Liver (tissue), 8 donors: ENCODE measurements at regions not wholly inside any gene's neighbourhood (a gene's known extent, or its start where the extent isn't known, plus 50 kb on each side); places are given as distances from the start of the nearest gene placed in this dataset.

Experiments used
- DNase-seq: peaks from one replicate; pipeline ENCODE4 v3.0.0-alpha.2; 2017; ENCODE audit warnings: low spot score
- H3K27ac ChIP-seq, 2 donors: one replicate each; pipeline ENCODE4 v1.7.0; 2013; ENCODE audit warnings: inconsistent platforms in 2 of 2, low read length in 2 of 2, control low read depth in 1 of 2, low read depth in 1 of 2, mild to moderate bottlenecking in 1 of 2
- H3K27me3 ChIP-seq, 4 donors: one replicate each; pipeline versions ENCODE4 v1.6.1 to v1.7.0; 2013; ENCODE audit warnings: low read length in 3 of 4, inconsistent platforms in 1 of 4, mild to moderate bottlenecking in 1 of 4, moderate library complexity in 1 of 4; ENCODE audit not compliant: control insufficient read depth in 4 of 4, insufficient read depth in 4 of 4
- H3K36me3 ChIP-seq, 4 donors: one replicate each; pipeline versions ENCODE4 v1.6.1 to v1.7.0; 2013; ENCODE audit warnings: low read length in 3 of 4, mild to moderate bottlenecking in 3 of 4, low read depth in 1 of 4, moderate library complexity in 1 of 4; ENCODE audit not compliant: control insufficient read depth in 4 of 4, insufficient read depth in 3 of 4
- H3K4me1 ChIP-seq, 4 donors: one replicate each; pipeline versions ENCODE4 v1.6.1 to v1.7.0; 2013; ENCODE audit warnings: low read length in 3 of 4, mild to moderate bottlenecking in 3 of 4, moderate library complexity in 1 of 4; ENCODE audit not compliant: control insufficient read depth in 4 of 4, insufficient read depth in 4 of 4
- H3K4me3 ChIP-seq, 3 donors: one replicate each; pipeline versions ENCODE4 v1.6.1 to v1.7.0; 2013; ENCODE audit warnings: low read length in 3 of 3, control low read depth in 1 of 3, low read depth in 1 of 3, mild to moderate bottlenecking in 1 of 3
- H3K9ac ChIP-seq, 2 donors: one replicate each; pipeline ENCODE4 v1.7.0; 2013; ENCODE audit warnings: low read length in 2 of 2, mild to moderate bottlenecking in 2 of 2, moderate library complexity in 2 of 2, control low read depth in 1 of 2, low read depth in 1 of 2
- H3K9me3 ChIP-seq, 4 donors: one replicate each; pipeline versions ENCODE4 v1.6.1 to v1.7.0; 2013; ENCODE audit warnings: low read length in 3 of 4; ENCODE audit not compliant: control insufficient read depth in 4 of 4
- EGR1 ChIP-seq, 2 donors: IDR thresholded peaks; 2 replicates each; pipeline ENCODE4 v1.6.1; 2016 to 2018; ENCODE audit warnings: antibody characterized with exemption in 2 of 2, low read depth in 2 of 2
- GABPA ChIP-seq, 2 donors: IDR thresholded peaks in 1 of 2; conservative IDR thresholded peaks in 1 of 2; 2 replicates each; pipeline ENCODE4 v1.6.1; 2016; ENCODE audit warnings: antibody characterized with exemption in 2 of 2, mild to moderate bottlenecking in 1 of 2, moderate library complexity in 1 of 2
- HNF4A ChIP-seq, 2 donors: conservative IDR thresholded peaks; 2 replicates each; pipeline ENCODE4 v1.6.1; 2016; ENCODE audit warnings: antibody characterized with exemption in 2 of 2, mild to moderate bottlenecking in 2 of 2
- HNF4G ChIP-seq: IDR thresholded peaks from 2 replicates; pipeline ENCODE4 v1.6.1; 2016; ENCODE audit warnings: antibody characterized with exemption
- JUND ChIP-seq, 2 donors: IDR thresholded peaks; 2 replicates each; pipeline ENCODE4 v1.6.1; 2016; ENCODE audit warnings: antibody characterized with exemption in 2 of 2
- NR2F2 ChIP-seq: IDR thresholded peaks from 2 replicates; pipeline ENCODE4 v1.6.1; 2016; ENCODE audit warnings: antibody characterized with exemption
- RAD21 ChIP-seq, 2 donors: IDR thresholded peaks; 2 replicates each; pipeline ENCODE4 v1.6.1; 2016; ENCODE audit warnings: antibody characterized with exemption in 2 of 2, mild to moderate bottlenecking in 2 of 2
- RXRA ChIP-seq, 2 donors: IDR thresholded peaks; 2 replicates each; pipeline ENCODE4 v1.6.1; 2017 to 2018; ENCODE audit warnings: antibody characterized with exemption in 2 of 2, mild to moderate bottlenecking in 1 of 2
- SP1 ChIP-seq: IDR thresholded peaks from 2 replicates; pipeline ENCODE4 v1.6.1; 2018; ENCODE audit warnings: antibody characterized with exemption, mild to moderate bottlenecking
- TAF1 ChIP-seq: conservative IDR thresholded peaks from 2 replicates; pipeline ENCODE4 v1.6.1; 2016; ENCODE audit warnings: antibody characterized with exemption, mild to moderate bottlenecking
- YY1 ChIP-seq: IDR thresholded peaks from 2 replicates; pipeline ENCODE4 v1.6.1; 2016; ENCODE audit warnings: antibody characterized with exemption, mild to moderate bottlenecking
- WGBS: extraction: QIAGEN DNeasy Blood & Tissue Kit; methylation state at CpG from one replicate; pipeline ENCODE4 v1.1.7; 2013; 5-methylcytosine and 5-hydroxymethylcytosine counted together
- TF ChIP-seq, protein P1 (sequence below): IDR thresholded peaks from 2 replicates; pipeline ENCODE4 v1.6.1; 2016; ENCODE audit warnings: antibody characterized with exemption
- TF ChIP-seq, protein P2 (sequence below): IDR thresholded peaks from 2 replicates; pipeline ENCODE4 v1.6.1; 2016; ENCODE audit warnings: antibody characterized with exemption
- TF ChIP-seq, protein P3 (sequence below): fragments of 150-350 bp; IDR thresholded peaks from 2 replicates; pipeline ENCODE4 v1.5.1; 2017; ENCODE audit warnings: improper control_type of control experiment, low read depth, low read length; ENCODE audit not compliant: missing input control
- TF ChIP-seq, protein P4 (sequence below): IDR thresholded peaks from 2 replicates; pipeline ENCODE4 v1.6.1; 2016; ENCODE audit warnings: antibody characterized with exemption, mild to moderate bottlenecking
- TF ChIP-seq, protein P5 (sequence below): IDR thresholded peaks from 2 replicates; pipeline ENCODE4 v1.6.1; 2016; ENCODE audit warnings: antibody characterized with exemption
- donor health status: healthy.
- donor health status: healthy.
- donor health status: healthy.
- donor health status: healthy.
- donor health status: healthy.

DNA sequence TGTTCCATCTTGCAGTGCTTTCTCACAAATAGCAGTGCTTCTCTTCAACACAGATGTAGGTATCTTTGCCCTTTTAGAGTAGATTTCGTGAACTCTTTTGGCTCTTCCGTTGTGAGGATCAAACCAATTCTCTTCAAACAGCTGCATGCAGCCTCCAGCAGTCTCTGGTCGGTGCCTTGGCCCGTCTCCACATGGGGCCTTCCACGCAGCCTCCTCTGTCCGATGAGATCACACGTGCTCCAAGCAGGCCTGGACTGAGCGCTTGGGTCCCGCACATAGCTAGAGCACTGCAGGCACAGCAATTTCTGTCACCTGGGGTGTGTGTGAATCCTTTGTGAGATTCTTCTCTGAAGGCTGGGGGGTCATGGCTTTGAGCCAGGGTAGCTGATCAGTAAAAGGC lies 82.8 kb upstream of the KCNE2 start:
- Histone ChIP-seq H3K9me3 (no peaks in the 10 kb centered on the region), H3K27ac (no peak overlapping the region), H3K36me3 (no peaks in the 10 kb centered on the region), H3K4me3 (no peak overlapping the region), H3K27me3 (no peaks in the 10 kb centered on the region), H3K9ac (no peak overlapping the region), H3K4me1 (peaks cover 8 to 33% (median 26%) of the 10 kb centered on the region in 4 donors)
- no peak for DNase-seq
- WGBS: 84% methylated on average over 9 of the region's 9 CpGs
- TF ChIP-seq, protein P1, sequence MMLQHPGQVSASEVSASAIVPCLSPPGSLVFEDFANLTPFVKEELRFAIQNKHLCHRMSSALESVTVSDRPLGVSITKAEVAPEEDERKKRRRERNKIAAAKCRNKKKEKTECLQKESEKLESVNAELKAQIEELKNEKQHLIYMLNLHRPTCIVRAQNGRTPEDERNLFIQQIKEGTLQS: no peak
- TF ChIP-seq RAD21 (IDR thresholded peaks at IDR 0.05) (no peak), SP1 (no peak), TAF1 (no peak), HNF4A (conservative IDR thresholded peaks at IDR 0.05) (no peak), JUND (IDR thresholded peaks at IDR 0.05) (no peak), NR2F2 (no peak), HNF4G (no peak), YY1 (no peak)
- TF ChIP-seq, protein P2, sequence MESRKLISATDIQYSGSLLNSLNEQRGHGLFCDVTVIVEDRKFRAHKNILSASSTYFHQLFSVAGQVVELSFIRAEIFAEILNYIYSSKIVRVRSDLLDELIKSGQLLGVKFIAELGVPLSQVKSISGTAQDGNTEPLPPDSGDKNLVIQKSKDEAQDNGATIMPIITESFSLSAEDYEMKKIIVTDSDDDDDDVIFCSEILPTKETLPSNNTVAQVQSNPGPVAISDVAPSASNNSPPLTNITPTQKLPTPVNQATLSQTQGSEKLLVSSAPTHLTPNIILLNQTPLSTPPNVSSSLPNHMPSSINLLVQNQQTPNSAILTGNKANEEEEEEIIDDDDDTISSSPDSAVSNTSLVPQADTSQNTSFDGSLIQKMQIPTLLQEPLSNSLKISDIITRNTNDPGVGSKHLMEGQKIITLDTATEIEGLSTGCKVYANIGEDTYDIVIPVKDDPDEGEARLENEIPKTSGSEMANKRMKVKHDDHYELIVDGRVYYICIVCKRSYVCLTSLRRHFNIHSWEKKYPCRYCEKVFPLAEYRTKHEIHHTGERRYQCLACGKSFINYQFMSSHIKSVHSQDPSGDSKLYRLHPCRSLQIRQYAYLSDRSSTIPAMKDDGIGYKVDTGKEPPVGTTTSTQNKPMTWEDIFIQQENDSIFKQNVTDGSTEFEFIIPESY: no peak
- TF ChIP-seq, protein P3, sequence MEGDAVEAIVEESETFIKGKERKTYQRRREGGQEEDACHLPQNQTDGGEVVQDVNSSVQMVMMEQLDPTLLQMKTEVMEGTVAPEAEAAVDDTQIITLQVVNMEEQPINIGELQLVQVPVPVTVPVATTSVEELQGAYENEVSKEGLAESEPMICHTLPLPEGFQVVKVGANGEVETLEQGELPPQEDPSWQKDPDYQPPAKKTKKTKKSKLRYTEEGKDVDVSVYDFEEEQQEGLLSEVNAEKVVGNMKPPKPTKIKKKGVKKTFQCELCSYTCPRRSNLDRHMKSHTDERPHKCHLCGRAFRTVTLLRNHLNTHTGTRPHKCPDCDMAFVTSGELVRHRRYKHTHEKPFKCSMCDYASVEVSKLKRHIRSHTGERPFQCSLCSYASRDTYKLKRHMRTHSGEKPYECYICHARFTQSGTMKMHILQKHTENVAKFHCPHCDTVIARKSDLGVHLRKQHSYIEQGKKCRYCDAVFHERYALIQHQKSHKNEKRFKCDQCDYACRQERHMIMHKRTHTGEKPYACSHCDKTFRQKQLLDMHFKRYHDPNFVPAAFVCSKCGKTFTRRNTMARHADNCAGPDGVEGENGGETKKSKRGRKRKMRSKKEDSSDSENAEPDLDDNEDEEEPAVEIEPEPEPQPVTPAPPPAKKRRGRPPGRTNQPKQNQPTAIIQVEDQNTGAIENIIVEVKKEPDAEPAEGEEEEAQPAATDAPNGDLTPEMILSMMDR: no peak
- TF ChIP-seq, protein P4, sequence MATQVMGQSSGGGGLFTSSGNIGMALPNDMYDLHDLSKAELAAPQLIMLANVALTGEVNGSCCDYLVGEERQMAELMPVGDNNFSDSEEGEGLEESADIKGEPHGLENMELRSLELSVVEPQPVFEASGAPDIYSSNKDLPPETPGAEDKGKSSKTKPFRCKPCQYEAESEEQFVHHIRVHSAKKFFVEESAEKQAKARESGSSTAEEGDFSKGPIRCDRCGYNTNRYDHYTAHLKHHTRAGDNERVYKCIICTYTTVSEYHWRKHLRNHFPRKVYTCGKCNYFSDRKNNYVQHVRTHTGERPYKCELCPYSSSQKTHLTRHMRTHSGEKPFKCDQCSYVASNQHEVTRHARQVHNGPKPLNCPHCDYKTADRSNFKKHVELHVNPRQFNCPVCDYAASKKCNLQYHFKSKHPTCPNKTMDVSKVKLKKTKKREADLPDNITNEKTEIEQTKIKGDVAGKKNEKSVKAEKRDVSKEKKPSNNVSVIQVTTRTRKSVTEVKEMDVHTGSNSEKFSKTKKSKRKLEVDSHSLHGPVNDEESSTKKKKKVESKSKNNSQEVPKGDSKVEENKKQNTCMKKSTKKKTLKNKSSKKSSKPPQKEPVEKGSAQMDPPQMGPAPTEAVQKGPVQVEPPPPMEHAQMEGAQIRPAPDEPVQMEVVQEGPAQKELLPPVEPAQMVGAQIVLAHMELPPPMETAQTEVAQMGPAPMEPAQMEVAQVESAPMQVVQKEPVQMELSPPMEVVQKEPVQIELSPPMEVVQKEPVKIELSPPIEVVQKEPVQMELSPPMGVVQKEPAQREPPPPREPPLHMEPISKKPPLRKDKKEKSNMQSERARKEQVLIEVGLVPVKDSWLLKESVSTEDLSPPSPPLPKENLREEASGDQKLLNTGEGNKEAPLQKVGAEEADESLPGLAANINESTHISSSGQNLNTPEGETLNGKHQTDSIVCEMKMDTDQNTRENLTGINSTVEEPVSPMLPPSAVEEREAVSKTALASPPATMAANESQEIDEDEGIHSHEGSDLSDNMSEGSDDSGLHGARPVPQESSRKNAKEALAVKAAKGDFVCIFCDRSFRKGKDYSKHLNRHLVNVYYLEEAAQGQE: no peak

DNA sequence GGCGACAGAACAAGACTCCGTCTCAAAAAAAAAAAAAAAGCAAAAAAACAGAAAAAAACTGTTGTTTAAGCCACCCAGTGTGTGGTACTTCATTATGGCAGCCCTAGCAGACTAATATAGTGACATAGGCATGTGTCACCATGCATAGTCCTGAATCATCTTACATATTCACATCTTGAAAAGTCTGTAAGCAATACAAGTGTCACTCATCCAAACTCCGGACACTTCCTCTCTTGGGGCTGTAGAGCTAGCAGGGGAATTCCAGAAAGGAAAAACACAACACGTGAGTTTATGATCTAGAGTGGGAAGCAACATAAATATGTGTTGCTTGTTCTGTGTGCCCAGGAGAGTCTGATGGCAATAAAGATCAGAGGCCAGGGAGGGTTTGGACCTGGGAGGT lies 81.6 kb upstream of the KCNE2 start:
- DNase-seq: no peak
- Histone ChIP-seq H3K9ac (no peak overlapping the region), H3K4me3 (no peak overlapping the region), H3K9me3 (no peaks in the 10 kb centered on the region), H3K4me1 (peaks cover 8 to 33% (median 26%) of the 10 kb centered on the region in 4 donors), H3K36me3 (no peaks in the 10 kb centered on the region), H3K27ac (no peak overlapping the region), H3K27me3 (no peaks in the 10 kb centered on the region)
- WGBS: 75% methylated on average over 4 of the region's 4 CpGs
- TF ChIP-seq EGR1 (IDR thresholded peaks at IDR 0.05; ENCODE audit: low read depth in 2 of 2) (no peak), NR2F2 (no peak), RXRA (IDR thresholded peaks at IDR 0.05) (no peak), HNF4A (conservative IDR thresholded peaks at IDR 0.05) (no peak), GABPA (IDR thresholded peaks at IDR 0.05 in 1 of 2, conservative IDR thresholded peaks at IDR 0.05 in 1 of 2) (no peak)
- TF ChIP-seq, protein P3: no peak
- TF ChIP-seq, protein P2: no peak
- TF ChIP-seq, protein P4: no peak
- TF ChIP-seq, protein P5, sequence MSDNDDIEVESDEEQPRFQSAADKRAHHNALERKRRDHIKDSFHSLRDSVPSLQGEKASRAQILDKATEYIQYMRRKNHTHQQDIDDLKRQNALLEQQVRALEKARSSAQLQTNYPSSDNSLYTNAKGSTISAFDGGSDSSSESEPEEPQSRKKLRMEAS: no peak
